K562 (cell line): ENCODE measurements at regions not wholly inside any gene's neighbourhood (a gene's known extent, or its start where the extent isn't known, plus 50 kb on each side); places are given as distances from the start of the nearest gene placed in this dataset.

ENCODE experiments used
- ATAC-seq: fragments of 200-7000 bp; cut with Tn5 transposase; 3 replicates; pipeline ENCODE4 v1.9.1; 2020; ENCODE audit warnings: moderate library complexity
- BruUV-seq: library from RNA; stranded (reverse); fragments of 400-500 nt; replicated peaks from 2 replicates; lab custom pipeline; 2021; lab: Mats Ljungman, UMichigan
- CTCF ChIA-PET: fragments of 300-600 bp; formaldehyde crosslinking; extraction: SDS; loops from one replicate; lab custom pipeline; 2021; ENCODE audit warnings: low intra/inter-chr PET ratio; lab: Yijun Ruan, JAX
- POLR2A ChIA-PET: fragments of 300-600, 350-650 bp; sonication (Branson Sonifier 250); formaldehyde crosslinking; extraction: SDS; loops from one replicate; lab custom pipeline; 2021; ENCODE audit warnings: antibody characterized with exemption, inconsistent platforms; lab: Yijun Ruan, JAX
- DNase-seq, 4 experiments: peaks; one replicate each; pipeline versions ENCODE4 v3.0.0 to v3.0.0-alpha.2; 2011 to 2018; ENCODE audit warnings: low spot score in 3 of 4, mixed read lengths in 3 of 4; ENCODE audit errors: extremely low read depth in 1 of 4
- FAIRE-seq: peaks from 2 replicates; lab custom pipeline; 2011; peaks lifted over from hg19 to GRCh38; lab: Jason Lieb, UNC
- H2AFZ ChIP-seq: 2 replicates; pipeline ENCODE4 v1.6.0; 2011; ENCODE audit warnings: low read depth, low read length, control low read depth, inconsistent platforms
- H3K27ac ChIP-seq: fragments of 200-600 bp; 3 replicates; pipeline ENCODE4 v1.8.0; 2011; ENCODE audit warnings: low read depth, mild to moderate bottlenecking, control low read depth, inconsistent platforms, low read length, moderate library complexity, mixed read lengths; ENCODE audit errors: extremely low read depth
- H3K27me3 ChIP-seq, 2 experiments: fragments of 300-600 bp in 1 of 2; 2 replicates in 1 of 2; 3 replicates in 1 of 2; pipeline versions ENCODE4 v1.6.0 to v1.8.0; 2011; ENCODE audit warnings: inconsistent platforms in 2 of 2, low read length in 2 of 2, mild to moderate bottlenecking in 1 of 2, mixed read lengths in 1 of 2, moderate library complexity in 1 of 2; ENCODE audit not compliant: control insufficient read depth in 2 of 2, insufficient read depth in 2 of 2
- H3K36me3 ChIP-seq: fragments of 300-600 bp; 3 replicates; pipeline ENCODE4 v1.8.0; 2011; ENCODE audit warnings: mild to moderate bottlenecking, low read length, inconsistent platforms; ENCODE audit not compliant: control insufficient read depth, insufficient read depth
- H3K4me1 ChIP-seq, 2 experiments: fragments of 200-600 bp in 1 of 2; replicated peaks in 1 of 2; 2 replicates in 1 of 2; 3 replicates in 1 of 2; pipeline versions ENCODE4 v1.5.1 to v1.8.0; 2011; ENCODE audit warnings: inconsistent platforms in 2 of 2, low read length in 2 of 2, mild to moderate bottlenecking in 1 of 2, mixed read lengths in 1 of 2, moderate library complexity in 1 of 2; ENCODE audit not compliant: control insufficient read depth in 2 of 2, insufficient read depth in 2 of 2
- H3K4me2 ChIP-seq: 2 replicates; pipeline ENCODE4 v1.6.1; 2011; ENCODE audit warnings: low read length, control low read depth, inconsistent platforms, mixed read lengths; ENCODE audit not compliant: insufficient read depth
- H3K4me3 ChIP-seq: fragments of 200-600 bp; sonication (generic), shearing (Covaris generic); 2 replicates; pipeline ENCODE4 v1.5.1; 2016; ENCODE audit warnings: control low read depth, inconsistent platforms
- H3K79me2 ChIP-seq: fragments of 200-600 bp; 3 replicates; pipeline ENCODE4 v1.8.0; 2011; ENCODE audit warnings: low read length, inconsistent platforms; ENCODE audit not compliant: control insufficient read depth, insufficient read depth
- H3K9ac ChIP-seq, 2 experiments: 2 replicates each; pipeline versions ENCODE4 v1.6.0 to v1.6.1; 2011; ENCODE audit warnings: low read depth in 2 of 2, low read length in 2 of 2, control low read depth in 1 of 2, inconsistent platforms in 1 of 2, mild to moderate bottlenecking in 1 of 2, mixed read lengths in 1 of 2; ENCODE audit not compliant: insufficient read depth in 1 of 2
- H3K9me1 ChIP-seq: one replicate; pipeline ENCODE4 v1.6.0; 2011; ENCODE audit warnings: inconsistent platforms, mild to moderate bottlenecking, low read length, moderate library complexity; ENCODE audit not compliant: control insufficient read depth, insufficient read depth
- H3K9me3 ChIP-seq: replicated peaks from 2 replicates; pipeline ENCODE4 v1.5.1; 2011; ENCODE audit warnings: low read depth, low read length, inconsistent platforms; ENCODE audit not compliant: control insufficient read depth, insufficient read depth
- H4K20me1 ChIP-seq: replicated peaks from 2 replicates; pipeline ENCODE4 v1.6.1; 2011; ENCODE audit warnings: low read length, inconsistent platforms, mixed read lengths; ENCODE audit not compliant: control insufficient read depth, insufficient read depth
- CBX3 ChIP-seq, 2 experiments: IDR thresholded peaks; 1 replicate in 1 of 2; 2 replicates in 1 of 2; pipeline ENCODE4 v1.6.1; 2012; ENCODE audit warnings: inconsistent platforms in 2 of 2, low read length in 2 of 2, borderline replicate concordance in 1 of 2, control low read depth in 1 of 2
- MAFG ChIP-seq: fragments of 450-650 bp; conservative IDR thresholded peaks from 2 replicates; pipeline ENCODE4 v1.6.1; 2016; ENCODE audit warnings: missing genetic modification characterization, missing compliant biosample characterization
- MBD2 ChIP-seq: sonication (generic); IDR thresholded peaks from 2 replicates; pipeline ENCODE4 v1.6.1; 2016; ENCODE audit warnings: low read depth, borderline replicate concordance
- NCOA6 ChIP-seq: fragments of 450-650 bp; IDR thresholded peaks from 2 replicates; pipeline ENCODE4 v1.6.1; 2017; ENCODE audit warnings: mild to moderate bottlenecking
- RBM14 ChIP-seq: fragments of 200-400 bp; formaldehyde crosslinking; IDR thresholded peaks from 2 replicates; pipeline ENCODE4 v1.6.1; 2018; ENCODE audit warnings: low read depth, mild to moderate bottlenecking, low read length, moderate library complexity, borderline replicate concordance; ENCODE audit not compliant: insufficient read depth
- SMARCA4 ChIP-seq: fragments of 450-650 bp; IDR thresholded peaks from 2 replicates; pipeline ENCODE4 v1.6.1; 2016
- TCF3 ChIP-seq: sonication (generic); formaldehyde crosslinking; IDR thresholded peaks from 2 replicates; pipeline ENCODE4 v1.4.0; 2020; ENCODE audit warnings: mild to moderate bottlenecking, missing genetic modification reagents
- XRCC5 ChIP-seq: fragments of 200-400 bp; formaldehyde crosslinking; IDR thresholded peaks from 2 replicates; pipeline ENCODE4 v1.6.1; 2017; ENCODE audit warnings: low read depth, mild to moderate bottlenecking, low read length
- ZBED1 ChIP-seq: IDR thresholded peaks from 2 replicates; pipeline ENCODE4 v1.6.1; 2014
- ZBTB17 ChIP-seq: fragments of 450-650 bp; formaldehyde crosslinking; IDR thresholded peaks from 2 replicates; pipeline ENCODE4 v1.4.0; 2020; ENCODE audit warnings: mild to moderate bottlenecking
- ZFP1 ChIP-seq: fragments of 450-650 bp; formaldehyde crosslinking; IDR thresholded peaks from 2 replicates; pipeline ENCODE4 v1.4.0; 2020; ENCODE audit warnings: mild to moderate bottlenecking, mixed read lengths
- ZNF134 ChIP-seq: fragments of 250-450 bp; sonication (Bioruptor Pico); conservative IDR thresholded peaks from 2 replicates; pipeline ENCODE4 v1.4.0; 2020
- WGBS: fragments of 100-300 bp; shearing (Covaris generic); methylation state at CpG from one replicate; pipeline ENCODE4 v1.1.6; 2016; ENCODE audit warnings: low coverage, mixed read lengths; ENCODE audit not compliant: insufficient coverage; ENCODE audit errors: missing lambda C conversion rate; 5-methylcytosine and 5-hydroxymethylcytosine counted together
- in situ Hi-C: fragments of 300-500 bp; cut with MboI; formaldehyde crosslinking; loops from 4 replicates; pipeline ENCODE4 v1.15.0; 2018; ENCODE audit warnings: inconsistent platforms, mixed read lengths
- intact Hi-C: fragments of 100-400 bp; cut with micrococcal nuclease; formaldehyde crosslinking; loops from 2 replicates; pipeline ENCODE4 v1.14.2; 2022
- TF ChIP-seq, protein P1 (sequence below): fragments of 450-650 bp; IDR thresholded peaks from one replicate; pipeline ENCODE4 v1.6.1; 2018; ENCODE audit warnings: mild to moderate bottlenecking, moderate library complexity; ENCODE audit not compliant: partially characterized antibody
- TF ChIP-seq, protein P2 (sequence below): fragments of 250-450 bp; sonication (Bioruptor Pico); IDR thresholded peaks from 2 replicates; pipeline ENCODE4 v1.4.0; 2020; ENCODE audit warnings: mild to moderate bottlenecking, moderate library complexity

DNA sequence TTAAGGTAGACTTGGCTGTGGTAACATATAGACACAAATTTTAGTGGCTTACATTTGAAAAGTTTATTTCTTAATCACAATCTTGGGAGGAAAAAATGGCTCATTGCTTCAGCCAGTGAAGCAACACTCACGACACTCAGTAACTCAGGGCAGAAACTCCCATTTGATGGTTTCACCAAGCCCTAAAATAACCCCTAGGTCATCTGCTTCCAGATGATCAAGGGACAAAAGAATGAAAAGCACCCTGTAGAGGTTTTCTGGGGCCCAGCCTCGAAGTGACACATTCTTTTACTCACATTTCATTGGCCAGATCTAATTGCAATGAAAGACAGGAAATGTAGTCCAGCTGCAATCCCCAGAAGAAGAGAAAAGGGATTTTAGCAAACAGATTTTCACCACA is 275.9 kb downstream of the TMX3 start (continued):
- no peak for TF ChIP-seq ZFP1 (CRISPR knock-in tag)

DNA sequence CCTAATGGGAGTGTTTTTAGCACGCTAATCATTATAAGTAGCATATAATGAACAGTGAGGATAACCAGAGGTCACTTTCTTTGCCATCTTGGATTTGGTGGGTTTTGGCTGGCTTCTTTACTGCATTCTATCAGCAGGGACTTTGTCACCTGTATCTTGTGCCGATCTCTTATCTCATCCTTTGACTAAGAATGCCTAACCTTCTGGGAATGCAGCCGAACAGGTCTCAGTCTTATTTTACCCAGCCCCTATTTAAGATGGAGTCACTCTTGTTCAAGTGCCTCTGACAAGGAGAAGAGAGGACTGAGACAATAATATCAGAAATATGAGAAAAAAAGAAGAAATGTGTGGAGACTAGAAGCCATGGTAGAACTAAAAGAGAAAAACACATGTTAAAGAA is 276.4 kb downstream of the TMX3 start:
- CTCF ChIA-PET, result no interaction called here
- no peaks in the 10 kb centered on the region for H3K4me1 ChIP-seq
- no peak overlapping the region for H3K27ac ChIP-seq
- POLR2A ChIA-PET, result no interaction called here
- ATAC-seq, result no peak
- FAIRE-seq, result no peak
- H2AFZ ChIP-seq, result no peak overlapping the region
- H3K4me3 ChIP-seq, result no peak overlapping the region
- no peaks in the 10 kb centered on the region for H3K79me2 ChIP-seq
- in situ Hi-C loops, result no loop called here
- no peak overlapping the region for H3K9ac ChIP-seq
- intact Hi-C loops, result no loop called here
- no peaks in the 10 kb centered on the region for H3K9me1 ChIP-seq
- H3K4me2 ChIP-seq, result no peak overlapping the region
- no peaks in the 10 kb centered on the region for H3K36me3 ChIP-seq
- WGBS, result 0% methylated on average over 3 of the region's 3 CpGs
- TF ChIP-seq XRCC5, result no peak
- no peak for TF ChIP-seq RBM14
- TF ChIP-seq NCOA6, result no peak
- TF ChIP-seq MAFG (tag), result no peak
- no peak for TF ChIP-seq CBX3 (IDR thresholded peaks at IDR 0.05; ENCODE audit: borderline replicate concordance in 1 of 2, low read length in 2 of 2)
- no peak for TF ChIP-seq MBD2
- TF ChIP-seq ZNF134 (CRISPR knock-in tag), result no peak
- no peak for TF ChIP-seq ZBTB17 (CRISPR knock-in tag)
- TF ChIP-seq, protein P1, sequence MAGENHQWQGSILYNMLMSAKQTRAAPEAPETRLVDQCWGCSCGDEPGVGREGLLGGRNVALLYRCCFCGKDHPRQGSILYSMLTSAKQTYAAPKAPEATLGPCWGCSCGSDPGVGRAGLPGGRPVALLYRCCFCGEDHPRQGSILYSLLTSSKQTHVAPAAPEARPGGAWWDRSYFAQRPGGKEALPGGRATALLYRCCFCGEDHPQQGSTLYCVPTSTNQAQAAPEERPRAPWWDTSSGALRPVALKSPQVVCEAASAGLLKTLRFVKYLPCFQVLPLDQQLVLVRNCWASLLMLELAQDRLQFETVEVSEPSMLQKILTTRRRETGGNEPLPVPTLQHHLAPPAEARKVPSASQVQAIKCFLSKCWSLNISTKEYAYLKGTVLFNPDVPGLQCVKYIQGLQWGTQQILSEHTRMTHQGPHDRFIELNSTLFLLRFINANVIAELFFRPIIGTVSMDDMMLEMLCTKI, result no peak
- TF ChIP-seq TCF3 (CRISPR knock-in tag), result no peak
- TF ChIP-seq, protein P2, sequence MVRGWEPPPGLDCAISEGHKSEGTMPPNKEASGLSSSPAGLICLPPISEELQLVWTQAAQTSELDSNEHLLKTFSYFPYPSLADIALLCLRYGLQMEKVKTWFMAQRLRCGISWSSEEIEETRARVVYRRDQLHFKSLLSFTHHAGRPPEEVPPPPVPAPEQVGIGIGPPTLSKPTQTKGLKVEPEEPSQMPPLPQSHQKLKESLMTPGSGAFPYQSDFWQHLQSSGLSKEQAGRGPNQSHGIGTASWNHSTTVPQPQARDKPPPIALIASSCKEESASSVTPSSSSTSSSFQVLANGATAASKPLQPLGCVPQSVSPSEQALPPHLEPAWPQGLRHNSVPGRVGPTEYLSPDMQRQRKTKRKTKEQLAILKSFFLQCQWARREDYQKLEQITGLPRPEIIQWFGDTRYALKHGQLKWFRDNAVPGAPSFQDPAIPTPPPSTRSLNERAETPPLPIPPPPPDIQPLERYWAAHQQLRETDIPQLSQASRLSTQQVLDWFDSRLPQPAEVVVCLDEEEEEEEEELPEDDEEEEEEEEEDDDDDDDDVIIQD (CRISPR knock-in tag), result no peak
- no peak for TF ChIP-seq ZBED1
- TF ChIP-seq SMARCA4, result no peak
- no peaks in the 10 kb centered on the region for H4K20me1 ChIP-seq
- no peaks in the 10 kb centered on the region for H3K27me3 ChIP-seq
- H3K9me3 ChIP-seq, result no peaks in the 10 kb centered on the region
- no peak for DNase-seq
- BruUV-seq, result no TSS peak
